ENCODE measurements at regions not wholly inside any gene's neighbourhood (a gene's known extent, or its start where the extent isn't known, plus 50 kb on each side); places are given as distances from the start of the nearest gene placed in this dataset.

DNA sequence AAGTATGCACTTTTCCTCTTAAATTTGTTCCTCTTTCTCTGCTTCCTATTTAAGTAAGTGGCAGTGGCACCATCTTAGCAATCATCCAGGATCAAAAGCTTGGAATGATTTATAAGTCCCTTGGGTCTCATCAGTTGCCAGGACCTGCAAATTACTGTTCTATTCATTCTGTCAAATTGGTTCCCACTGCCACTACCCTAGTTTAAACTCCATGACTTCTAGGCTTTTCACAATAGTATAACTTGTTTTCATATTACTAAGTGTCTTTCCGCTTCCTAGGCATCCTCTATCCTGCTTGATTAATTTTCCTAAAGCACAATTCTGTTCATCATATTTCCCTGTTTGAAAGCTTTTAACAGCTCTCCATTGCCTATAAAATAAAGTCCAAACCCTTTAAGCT, 363.9 kb upstream of the MEF2C start:
- DNase-seq = no peak
- no peaks in the 10 kb centered on the region for H3K36me3 ChIP-seq
- H3K4me3 ChIP-seq = no peak overlapping the region
- no peaks in the 10 kb centered on the region for H3K27me3 ChIP-seq
- no peaks in the 10 kb centered on the region for H3K9me3 ChIP-seq
- H3K4me1 ChIP-seq = no peaks in the 10 kb centered on the region
- 75 to 96% (median 93%) methylated on average over 1 of the region's 1 CpG for WGBS, 5 donors
- intact Hi-C loops (cut with DNase I; ENCODE audit: low total_unique reads) = no loop called here
- no peak overlapping the region for H3K27ac ChIP-seq
- TF ChIP-seq POLR2AphosphoS5 (IDR thresholded peaks at IDR 0.05) (no peak), EP300 (IDR thresholded peaks at IDR 0.05) (no peak), POLR2A (IDR thresholded peaks at IDR 0.05) (no peak)
- TF ChIP-seq, protein P1, sequence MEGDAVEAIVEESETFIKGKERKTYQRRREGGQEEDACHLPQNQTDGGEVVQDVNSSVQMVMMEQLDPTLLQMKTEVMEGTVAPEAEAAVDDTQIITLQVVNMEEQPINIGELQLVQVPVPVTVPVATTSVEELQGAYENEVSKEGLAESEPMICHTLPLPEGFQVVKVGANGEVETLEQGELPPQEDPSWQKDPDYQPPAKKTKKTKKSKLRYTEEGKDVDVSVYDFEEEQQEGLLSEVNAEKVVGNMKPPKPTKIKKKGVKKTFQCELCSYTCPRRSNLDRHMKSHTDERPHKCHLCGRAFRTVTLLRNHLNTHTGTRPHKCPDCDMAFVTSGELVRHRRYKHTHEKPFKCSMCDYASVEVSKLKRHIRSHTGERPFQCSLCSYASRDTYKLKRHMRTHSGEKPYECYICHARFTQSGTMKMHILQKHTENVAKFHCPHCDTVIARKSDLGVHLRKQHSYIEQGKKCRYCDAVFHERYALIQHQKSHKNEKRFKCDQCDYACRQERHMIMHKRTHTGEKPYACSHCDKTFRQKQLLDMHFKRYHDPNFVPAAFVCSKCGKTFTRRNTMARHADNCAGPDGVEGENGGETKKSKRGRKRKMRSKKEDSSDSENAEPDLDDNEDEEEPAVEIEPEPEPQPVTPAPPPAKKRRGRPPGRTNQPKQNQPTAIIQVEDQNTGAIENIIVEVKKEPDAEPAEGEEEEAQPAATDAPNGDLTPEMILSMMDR (IDR thresholded peaks at IDR 0.05) = no peak

DNA sequence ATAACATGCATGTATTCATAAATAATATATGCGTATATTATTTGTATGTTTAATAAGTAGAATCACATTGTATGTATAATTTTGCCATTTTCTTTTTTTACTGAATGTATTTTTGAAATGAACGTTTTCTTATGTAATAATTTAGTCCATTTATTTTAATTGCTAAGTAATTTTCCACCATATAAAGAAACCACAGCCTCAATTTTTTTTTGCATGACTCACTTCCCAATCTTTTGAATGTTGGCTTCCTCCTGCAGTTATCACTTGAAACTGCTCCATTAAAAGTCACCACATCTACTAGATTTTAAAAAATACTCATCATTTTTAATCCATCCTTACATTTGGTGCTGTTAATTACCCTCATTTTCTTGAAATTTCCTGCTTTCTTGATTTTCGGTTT, 363.3 kb upstream of the MEF2C start:
- Histone ChIP-seq H3K9me3 (no peaks in the 10 kb centered on the region), H3K27me3 (no peaks in the 10 kb centered on the region), H3K4me3 (no peak overlapping the region), H3K36me3 (no peaks in the 10 kb centered on the region), H3K4me1 (no peaks in the 10 kb centered on the region), H3K27ac (no peak overlapping the region)
- 70 to 83% (median 80%) methylated on average over 3 of the region's 3 CpGs for WGBS, 5 donors
- TF ChIP-seq POLR2AphosphoS5 (IDR thresholded peaks at IDR 0.05) (no peak), POLR2A (IDR thresholded peaks at IDR 0.05) (no peak), EP300 (IDR thresholded peaks at IDR 0.05) (no peak)
- TF ChIP-seq, protein P1 (IDR thresholded peaks at IDR 0.05) = no peak
- no peak for DNase-seq
- intact Hi-C loops (cut with DNase I; ENCODE audit: low total_unique reads) = no loop called here

DNA sequence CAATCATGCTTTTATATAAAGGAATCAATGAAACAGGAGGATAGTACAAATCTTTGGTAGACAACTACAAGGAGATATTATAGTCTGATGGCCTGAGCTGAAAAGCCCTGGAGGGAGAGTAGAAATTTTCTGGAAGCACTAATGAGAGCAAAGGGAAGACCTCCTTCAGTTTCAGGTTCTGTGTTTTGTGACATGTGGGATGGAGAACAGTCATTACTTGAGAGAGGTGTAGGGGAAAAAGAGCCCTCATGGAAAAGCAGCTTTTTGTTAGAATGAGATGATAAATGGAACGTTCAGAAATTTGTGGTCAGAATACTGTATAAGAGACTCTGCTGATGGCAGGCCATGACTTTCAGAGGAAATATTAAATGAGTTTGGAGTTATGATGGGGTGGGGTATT, 360.6 kb upstream of the MEF2C start:
- Histone ChIP-seq H3K27ac (no peak overlapping the region), H3K27me3 (no peaks in the 10 kb centered on the region), H3K9me3 (no peaks in the 10 kb centered on the region), H3K36me3 (no peaks in the 10 kb centered on the region), H3K4me1 (no peaks in the 10 kb centered on the region), H3K4me3 (no peak overlapping the region)
- no peak for DNase-seq
- TF ChIP-seq EP300 (IDR thresholded peaks at IDR 0.05) (no peak), POLR2AphosphoS5 (IDR thresholded peaks at IDR 0.05) (no peak)
- 71 to 92% (median 73%) methylated on average over 1 of the region's 1 CpG for WGBS, 5 donors
- intact Hi-C loops (cut with DNase I; ENCODE audit: low total_unique reads) = no loop called here

DNA sequence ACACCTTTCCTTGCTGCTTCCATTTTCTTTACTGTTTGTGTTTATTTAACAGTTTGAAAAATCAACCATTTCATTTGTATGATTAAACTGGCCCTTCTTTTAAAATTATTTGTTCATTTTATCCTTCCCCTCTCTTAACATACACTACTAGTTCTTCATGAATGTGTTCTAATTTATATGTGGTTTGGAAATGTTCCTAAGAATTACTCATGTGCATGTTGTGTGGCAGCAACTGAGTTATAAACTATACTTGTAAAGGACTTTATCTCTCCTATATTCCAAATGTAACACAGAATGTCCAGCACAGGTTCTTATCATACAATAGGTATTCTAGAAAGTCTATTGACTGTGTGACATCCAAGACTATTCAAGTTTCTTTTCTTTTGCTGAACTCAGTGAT, 358.2 kb upstream of the MEF2C start:
- intact Hi-C loops (cut with DNase I; ENCODE audit: low total_unique reads) = no loop called here
- no peak overlapping the region for H3K27ac ChIP-seq
- H3K36me3 ChIP-seq = no peaks in the 10 kb centered on the region
- H3K9me3 ChIP-seq = no peaks in the 10 kb centered on the region
- no peaks in the 10 kb centered on the region for H3K27me3 ChIP-seq
- H3K4me3 ChIP-seq = no peak overlapping the region
- no peak for DNase-seq
- TF ChIP-seq, protein P1 (IDR thresholded peaks at IDR 0.05) = no peak
- TF ChIP-seq EP300 (IDR thresholded peaks at IDR 0.05) = no peak
- TF ChIP-seq POLR2AphosphoS5 (IDR thresholded peaks at IDR 0.05) = no peak
- no peak for TF ChIP-seq POLR2A (IDR thresholded peaks at IDR 0.05)
- no peaks in the 10 kb centered on the region for H3K4me1 ChIP-seq

- Histone ChIP-seq H3K36me3 (no peaks in the 10 kb centered on the region), H3K9me3 (no peaks in the 10 kb centered on the region), H3K4me3 (no peak overlapping the region), H3K4me1 (peaks cover 0 to 10% (median 0%) of the 10 kb centered on the region in 4 donors), H3K27ac (no peak overlapping the region), H3K27me3 (no peaks in the 10 kb centered on the region)
- intact Hi-C loops (cut with DNase I; ENCODE audit: low total_unique reads) = no loop called here
- WGBS, 5 donors = 23 to 56% (median 47%) methylated on average over 1 of the region's 1 CpG
- DNase-seq = no peak
- TF ChIP-seq, protein P1 (IDR thresholded peaks at IDR 0.05) = no peak
- TF ChIP-seq POLR2AphosphoS5 (IDR thresholded peaks at IDR 0.05) (no peak), POLR2A (IDR thresholded peaks at IDR 0.05) (no peak), EP300 (IDR thresholded peaks at IDR 0.05) (no peak)
These were observed 353.9 kb upstream of the MEF2C start for GRCh38 chr5:89236900-89237299.

All from stomach (tissue), 8 donors.